Stimulated activated CD8-positive, alpha-beta memory T cell treated with anti-CD3 and anti-CD28 coated beads, Interleukin-12 subunit alpha, Interleukin-12 subunit beta, amount 100 ng/mL, for 1 hour (primary cell): ENCODE measurements at regions not wholly inside any gene's neighbourhood (a gene's known extent, or its start where the extent isn't known, plus 50 kb on each side); places are given as distances from the start of the nearest gene placed in this dataset.

ENCODE experiments used
- DNase-seq: peaks from one replicate; pipeline ENCODE4 v3.0.0-alpha.2; 2020; ENCODE audit warnings: low read depth

DNA sequence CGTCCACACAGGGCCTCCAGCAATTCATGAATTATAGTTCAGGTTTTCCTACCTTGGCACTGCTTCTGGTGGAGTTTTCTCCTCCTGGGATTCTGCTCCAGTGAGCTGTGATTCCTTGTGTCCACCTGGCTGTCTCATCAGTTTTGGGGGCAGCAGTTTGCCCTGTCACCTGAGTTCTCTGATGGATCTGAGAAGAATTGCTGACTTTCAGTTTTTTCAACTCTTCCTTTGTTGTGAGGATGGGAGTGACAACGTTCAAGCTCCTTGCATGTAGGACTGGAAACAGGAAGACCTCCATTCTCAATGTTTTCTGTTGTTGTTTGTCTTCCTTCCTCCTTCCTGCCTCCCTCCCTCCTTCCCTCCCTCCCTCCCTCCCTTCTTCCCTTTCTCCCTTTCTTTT is 359.0 kb downstream of the TSN start:
- DNase-seq: no peak

DNA sequence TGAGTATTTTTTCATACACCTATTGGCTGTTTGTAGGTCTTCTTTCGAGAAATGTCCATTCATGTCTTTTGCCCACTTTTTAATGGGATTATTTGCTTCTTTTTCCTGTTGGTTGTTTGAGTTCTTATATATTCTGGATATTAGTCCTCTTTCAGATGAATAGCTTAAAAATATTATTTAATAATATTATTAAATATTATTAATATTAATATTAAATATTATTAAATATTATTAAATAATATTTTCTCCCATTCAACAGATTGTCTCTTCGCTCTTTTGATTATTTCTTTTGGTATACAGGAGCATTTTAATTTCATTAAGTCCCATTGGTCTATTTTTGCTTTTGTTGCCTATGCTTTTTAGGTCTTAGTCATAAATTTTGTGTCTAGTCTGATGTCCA is 361.9 kb downstream of the TSN start:
- no peak for DNase-seq

DNA sequence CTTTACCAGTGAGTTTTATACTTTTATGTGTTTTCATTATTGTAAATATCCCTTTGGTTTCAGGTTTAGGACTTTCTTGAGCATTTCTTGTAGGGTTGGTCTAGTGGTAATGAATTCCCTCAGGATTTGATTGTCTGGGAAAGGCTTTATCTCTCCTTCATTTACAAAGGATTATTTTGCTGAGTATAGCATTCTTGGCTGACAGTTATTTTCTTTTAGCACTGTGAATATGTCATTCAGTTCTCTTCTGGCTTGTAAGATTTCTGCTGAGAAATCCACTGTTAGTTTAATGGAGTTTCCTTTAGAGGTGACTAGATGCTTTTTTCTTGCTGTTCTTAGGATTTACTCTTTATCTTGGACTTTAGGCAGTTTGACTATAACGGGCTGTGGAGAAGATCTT is 373.9 kb downstream of the TSN start:
- DNase-seq: no peak

DNA sequence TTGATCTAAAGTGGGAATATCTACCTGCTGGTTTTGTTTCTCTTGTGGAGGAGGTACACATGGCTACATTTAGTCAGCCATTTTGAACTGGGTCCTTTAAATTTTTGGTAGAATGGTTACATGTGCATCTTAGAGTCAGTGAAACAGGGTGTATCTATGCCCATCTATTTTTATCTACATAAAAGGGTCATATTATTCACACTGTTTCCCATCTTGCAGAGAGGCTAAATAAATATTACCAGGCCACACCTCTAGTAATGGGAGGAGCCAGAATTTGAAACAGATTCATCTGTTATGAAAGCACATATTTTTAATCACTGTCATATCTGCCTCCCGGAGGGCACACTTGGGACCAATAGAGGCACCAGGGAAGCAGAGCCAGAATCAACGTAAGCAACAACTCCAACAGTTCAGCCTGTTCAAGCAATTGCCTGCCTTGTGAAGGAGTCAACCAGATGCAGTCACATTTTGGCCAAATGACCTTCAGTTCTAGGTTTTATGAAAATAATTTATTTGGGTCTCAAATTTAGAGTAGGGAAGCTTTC is 376.8 kb downstream of the TSN start:
- no peak for DNase-seq

DNA sequence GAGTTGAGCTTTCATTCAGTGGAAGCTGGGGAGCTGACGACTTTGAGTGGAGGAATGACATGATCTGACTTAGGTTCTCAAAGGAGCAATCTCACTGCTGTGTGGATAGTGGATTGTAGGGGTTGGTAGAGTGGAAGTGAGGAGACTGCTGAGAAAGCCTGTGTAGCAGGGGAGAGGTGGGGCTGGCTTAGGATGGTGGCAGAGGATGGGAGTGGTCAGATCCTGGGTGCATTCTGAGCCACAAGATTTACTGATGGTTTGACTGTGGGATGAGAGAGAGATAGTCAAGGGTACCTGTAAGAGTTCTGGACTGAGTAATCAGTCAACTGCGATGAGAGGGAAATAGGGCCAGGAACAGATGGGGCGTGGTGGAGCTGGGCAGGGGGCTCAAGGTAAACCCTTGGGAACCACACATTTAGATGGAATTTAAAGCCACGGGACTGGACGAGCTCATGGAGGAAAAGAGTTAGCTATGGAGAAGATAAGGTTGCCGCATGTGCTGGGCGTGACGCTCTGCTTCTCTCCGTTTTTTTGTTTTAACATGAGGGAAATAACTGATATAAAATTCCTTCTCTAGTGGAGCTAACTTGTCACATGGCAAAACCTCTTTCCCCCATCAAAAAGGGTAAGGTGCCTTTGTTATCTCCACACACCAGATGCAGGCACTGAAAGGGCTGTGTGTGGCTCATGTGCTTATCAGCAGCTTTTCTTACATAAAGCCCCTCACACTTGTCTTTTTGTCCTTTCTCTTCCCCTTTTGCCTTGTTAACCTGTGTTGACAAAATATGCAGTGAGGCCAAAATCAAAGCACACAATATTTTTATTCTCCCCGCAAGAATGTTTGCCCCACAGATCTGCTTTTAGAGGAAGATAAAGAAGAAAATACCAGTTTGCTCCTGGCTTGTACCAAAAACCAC is 379.8 kb downstream of the TSN start:
- no peak for DNase-seq

DNA sequence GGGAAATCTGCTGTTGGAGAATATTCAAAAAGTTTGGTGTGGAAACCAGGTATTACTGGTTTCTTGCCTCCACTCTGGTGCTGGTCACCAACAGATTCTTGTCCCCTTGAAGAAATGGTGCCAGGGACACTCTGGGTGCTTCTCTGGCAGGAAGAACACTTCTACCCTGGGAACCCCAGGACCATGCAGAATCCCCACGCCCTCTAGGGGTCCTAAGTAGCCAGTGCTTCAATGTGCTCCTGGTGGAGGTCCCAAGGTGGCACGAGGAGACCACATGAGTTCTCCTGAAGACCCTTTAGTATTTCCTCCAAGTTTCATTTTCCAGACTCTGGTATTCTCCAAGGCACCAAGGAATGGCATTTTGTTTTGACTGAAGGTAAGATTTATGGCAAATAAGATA is 380.6 kb downstream of the TSN start:
- no peak for DNase-seq

DNA sequence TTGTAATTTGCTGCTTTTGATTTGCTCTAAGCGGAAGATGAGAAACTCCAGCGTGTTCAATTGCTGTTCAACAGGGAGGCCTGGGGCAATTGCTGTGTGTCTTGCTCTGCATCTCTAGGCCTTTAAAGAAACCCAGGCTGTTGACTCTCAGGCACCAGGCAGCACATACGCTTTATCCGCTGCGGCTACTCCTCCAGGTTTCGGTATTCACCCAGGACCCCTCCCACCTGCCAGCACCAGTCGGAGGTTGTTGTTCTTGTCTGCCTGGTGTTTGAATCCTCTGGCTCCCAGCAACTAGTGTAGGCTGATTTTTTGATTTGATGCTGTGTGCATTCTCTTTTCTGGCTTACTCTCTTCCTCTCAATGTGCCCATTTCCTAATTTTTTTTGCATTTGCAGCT is 383.1 kb downstream of the TSN start:
- DNase-seq: no peak

DNA sequence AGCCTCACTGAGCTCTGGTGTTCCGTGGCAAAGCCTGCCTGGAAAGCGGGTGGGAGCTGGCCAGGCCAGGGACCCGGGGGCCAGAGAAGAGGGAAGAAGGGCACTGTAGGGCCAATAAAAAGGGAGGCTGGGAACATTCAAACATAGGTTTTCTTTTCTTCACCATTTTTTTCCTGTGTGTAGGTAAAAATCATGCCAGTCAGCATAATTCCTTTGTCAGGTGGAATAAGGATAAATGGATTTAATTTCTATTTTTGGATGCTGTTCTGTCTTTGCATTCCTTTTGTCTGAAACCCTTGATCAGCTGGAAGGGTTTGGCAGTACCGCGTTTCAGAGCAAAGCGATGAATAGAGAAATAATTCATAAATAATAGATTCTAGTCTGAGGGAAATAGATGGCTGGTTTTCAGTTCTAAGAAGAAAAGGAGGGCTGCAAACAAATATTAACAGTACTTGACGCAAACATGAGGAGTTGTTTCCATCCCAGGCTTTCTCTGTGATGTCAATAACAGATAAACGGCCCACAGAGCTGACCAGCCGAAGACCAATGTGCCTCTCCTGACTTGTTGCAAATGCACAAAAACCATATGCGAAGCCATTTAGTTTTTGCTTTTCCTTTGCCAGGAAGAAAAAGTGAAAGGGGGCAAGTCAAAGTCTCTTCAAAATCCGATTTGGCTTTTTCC is 384.4 kb downstream of the TSN start:
- DNase-seq: no peak

DNA sequence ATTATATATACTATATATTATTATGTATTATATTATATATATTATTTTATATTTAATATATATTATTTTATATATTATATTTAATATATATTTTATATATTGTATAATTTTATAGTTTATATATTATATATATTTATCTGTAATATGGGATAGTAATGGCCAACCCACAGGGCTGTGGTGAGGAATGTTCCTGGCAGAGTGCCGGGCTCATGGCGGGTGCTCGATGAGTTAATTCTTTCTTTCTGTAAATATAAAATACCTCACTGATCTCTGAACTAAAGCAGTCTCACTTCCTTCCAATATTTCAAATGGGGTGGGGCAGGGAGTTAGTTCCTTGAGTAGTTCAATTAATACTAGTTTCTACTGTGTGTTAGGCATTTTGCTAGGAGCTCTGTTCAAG is 389.4 kb downstream of the TSN start:
- no peak for DNase-seq

DNA sequence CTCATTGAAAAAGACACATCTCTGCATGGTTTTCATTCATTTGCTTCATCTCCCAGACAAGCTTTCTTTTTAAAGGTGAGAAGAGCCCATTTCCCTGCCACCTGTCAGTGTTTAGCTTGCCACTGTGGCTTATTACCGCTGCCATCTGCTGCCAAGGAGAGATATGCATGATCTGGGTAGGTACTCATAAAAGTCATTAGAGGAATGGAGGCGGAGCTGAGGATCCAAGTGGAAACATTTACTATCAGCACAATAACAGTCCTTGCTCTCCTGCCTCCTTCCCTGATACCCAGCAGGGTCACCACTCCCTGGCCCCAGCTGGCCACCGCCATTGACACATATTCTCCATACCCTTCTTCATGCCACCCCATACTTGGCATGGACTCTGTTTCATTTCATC is 390.4 kb downstream of the TSN start:
- no peak for DNase-seq

DNA sequence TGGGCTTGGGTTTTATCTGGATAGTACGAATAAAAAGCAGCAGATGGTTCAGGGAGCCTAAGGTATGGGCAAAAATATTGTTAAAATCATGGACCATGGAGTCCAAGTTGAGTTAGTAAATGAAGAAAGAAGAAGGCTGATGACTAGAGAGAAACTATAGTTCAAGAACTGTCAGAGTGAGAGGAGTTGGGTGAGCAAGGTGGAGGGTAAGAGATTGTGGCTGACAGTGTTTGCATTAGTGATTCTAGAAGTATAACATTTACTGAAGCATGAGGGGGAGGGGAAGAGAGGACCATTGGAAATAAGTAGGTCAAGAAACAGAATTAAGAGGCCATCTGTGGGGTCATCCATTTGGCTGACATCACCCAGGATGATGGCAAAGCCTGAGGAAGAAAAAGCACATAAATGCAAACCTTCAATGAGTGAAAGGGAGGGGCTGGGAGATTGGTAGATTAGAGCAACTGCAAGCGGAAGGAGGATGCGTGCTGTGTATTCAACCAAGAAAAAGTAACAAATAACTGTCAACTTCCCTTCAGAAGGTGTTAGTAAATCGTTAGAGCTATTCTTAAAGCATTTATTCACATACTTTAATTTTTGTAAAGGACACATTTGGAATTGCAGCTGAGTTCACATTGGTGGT is 392.8 kb downstream of the TSN start:
- no peak for DNase-seq

DNA sequence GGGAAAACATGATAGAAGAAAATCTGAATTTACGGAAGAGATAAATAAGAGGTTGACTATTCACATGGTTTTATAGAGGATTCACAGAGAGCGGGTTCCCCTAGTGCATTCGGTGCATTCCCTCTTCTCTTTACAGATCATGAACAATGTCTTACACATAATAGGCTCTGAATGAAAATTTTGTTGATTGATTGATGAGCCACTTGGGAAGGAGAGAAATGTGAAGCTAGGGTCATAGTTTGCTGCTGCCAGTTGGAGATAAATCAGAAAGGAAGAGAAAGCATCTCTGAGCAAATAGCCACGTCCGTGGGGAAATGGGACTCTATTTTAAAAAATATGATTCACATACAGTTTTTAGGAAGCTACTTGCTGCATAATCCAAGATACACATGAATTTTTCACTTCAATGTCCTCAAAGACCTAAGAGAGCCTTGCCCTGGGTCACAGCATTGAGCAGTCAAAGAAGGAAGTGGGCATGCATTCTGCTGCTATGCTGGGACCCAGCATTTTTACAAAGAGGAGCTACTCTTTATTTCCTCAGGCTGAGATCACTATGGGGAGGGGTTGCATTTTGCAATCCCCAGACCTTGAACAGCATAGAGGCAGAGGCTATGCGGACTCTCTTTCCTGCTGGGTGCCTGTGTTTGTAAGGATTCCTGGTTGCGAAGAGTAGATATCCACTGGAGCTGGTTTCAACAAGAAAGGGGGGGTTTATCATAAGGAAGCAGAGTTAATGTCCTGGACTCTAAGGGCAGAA is 395.3 kb downstream of the TSN start:
- DNase-seq: no peak

DNA sequence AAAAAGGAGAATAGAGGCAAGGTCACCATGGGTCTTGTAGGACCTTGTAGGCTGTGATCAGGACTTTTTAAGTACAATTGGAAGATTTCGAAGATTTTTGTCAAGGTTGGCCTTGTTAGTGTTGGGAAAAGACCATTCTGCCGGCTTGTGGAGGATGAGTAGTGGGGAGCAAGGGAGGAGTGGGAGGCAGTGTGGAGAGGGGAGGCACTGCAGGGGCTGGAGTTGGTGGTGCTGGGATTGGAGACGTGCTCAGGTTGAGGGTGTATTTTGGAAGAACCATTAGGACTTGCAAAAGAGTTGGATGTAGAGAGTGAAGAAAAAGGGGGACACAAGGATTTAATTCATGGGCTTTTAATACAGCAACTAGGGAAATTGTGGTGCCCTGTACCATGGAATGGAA is 397.1 kb downstream of the TSN start:
- DNase-seq: no peak

DNA sequence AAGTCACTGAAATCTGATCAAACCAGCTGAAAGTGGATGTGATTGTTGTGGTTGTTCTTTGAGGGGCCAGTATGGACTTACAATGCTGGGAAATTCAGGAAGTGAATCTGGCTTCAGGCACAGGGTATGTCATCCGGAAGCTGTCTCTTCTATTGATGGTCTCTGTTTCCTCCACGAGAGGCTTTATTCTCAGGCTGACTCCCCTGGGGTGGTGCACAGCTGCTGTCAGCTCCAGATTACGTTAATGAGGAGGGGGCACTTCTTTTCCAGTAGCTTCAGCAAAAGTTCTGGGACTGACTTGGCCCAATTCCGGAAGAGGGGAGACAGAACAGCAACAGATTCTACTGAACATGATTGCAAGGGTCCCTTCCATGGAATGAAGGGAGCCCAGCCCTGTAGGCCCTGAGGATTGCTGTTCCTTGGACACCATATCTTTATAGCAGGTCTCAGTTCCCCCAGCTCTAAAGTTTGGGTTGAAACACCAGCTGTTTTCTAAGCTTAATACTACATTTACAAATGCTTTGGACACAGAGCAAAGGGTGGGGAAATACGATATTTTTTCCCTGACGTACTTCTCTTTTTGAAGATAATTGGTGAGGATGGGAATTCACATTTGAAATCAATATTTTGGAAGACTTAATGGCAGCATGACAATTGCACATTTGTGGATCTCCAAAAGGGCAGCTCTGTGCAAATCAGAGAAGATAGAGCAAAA is 400.9 kb downstream of the TSN start:
- no peak for DNase-seq

DNA sequence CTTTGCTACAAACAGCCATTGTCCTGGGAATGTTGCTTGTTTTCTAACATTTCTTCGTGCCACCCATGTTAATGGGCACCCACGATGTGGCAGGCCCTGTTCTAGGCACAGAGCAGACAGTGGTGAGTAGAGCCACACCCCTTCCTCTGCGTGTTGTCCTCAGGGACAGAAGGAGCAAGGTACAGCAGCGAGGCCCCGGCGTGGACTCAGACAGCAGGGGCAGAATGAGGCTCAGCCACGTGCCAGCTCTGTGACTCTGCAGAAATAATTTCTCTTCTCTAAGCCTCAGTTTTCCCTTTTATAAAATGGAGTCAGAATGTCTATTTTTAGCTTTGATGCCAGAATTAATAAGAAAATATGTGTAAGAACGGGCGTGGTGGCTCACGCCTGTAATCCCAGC is 401.7 kb downstream of the TSN start:
- no peak for DNase-seq

DNA sequence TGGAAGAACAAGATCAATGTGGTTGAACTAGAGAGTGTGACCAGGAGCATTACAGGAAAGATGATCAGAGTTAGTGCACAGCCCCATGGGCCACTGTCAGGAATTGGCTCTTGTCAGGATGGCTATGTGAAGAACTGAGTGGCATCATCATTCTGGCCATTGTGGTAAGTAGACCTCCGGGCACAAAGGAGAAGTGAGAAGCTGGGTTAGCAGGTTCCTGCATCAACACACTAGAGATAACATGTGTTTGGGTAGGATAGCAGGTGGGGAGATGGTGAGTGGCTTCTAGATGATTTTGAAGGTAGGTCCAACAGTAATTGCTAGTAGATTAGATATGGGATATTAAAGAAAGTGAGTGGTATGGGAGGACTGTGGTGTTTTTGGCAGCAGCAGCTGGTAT is 408.2 kb downstream of the TSN start:
- DNase-seq: no peak

DNA sequence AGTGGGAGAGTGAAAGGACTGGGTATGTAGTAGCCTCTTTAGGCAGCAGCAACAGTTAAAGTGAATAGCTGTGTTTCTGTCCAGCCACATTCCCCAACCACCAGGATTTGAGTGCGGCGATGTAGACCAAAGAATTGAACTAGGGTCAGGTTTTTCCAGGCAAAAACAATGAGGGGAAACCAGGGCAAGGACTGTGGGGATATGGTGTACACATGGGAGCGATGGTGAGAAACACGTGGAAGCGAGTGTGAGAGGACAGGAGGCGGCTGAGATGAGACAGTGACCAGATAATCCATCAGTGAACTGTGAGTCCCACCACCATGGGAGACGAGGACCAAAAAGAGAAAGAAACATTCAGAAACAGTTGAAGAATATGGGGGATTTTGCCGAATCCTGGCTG is 409.5 kb downstream of the TSN start:
- no peak for DNase-seq

DNA sequence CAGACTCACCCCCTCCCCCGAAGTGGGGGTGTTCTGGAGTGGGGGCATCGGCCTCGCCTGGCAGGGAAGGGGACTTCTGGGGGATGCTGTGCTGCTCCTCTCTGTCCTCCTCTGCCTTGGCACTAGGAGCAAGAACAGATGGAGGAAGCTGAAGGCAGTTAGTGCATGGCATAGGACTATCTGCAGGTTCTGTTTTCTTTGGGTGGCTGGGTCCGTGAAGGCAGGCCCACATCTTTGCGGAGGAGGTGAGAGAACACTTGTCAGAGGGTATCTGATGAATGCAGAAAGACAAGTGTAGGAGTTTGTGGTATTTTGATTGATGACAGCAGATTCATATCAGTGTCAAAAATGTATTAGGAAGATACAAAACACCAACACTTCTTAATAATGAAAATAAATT is 411.4 kb downstream of the TSN start:
- DNase-seq: no peak

DNA sequence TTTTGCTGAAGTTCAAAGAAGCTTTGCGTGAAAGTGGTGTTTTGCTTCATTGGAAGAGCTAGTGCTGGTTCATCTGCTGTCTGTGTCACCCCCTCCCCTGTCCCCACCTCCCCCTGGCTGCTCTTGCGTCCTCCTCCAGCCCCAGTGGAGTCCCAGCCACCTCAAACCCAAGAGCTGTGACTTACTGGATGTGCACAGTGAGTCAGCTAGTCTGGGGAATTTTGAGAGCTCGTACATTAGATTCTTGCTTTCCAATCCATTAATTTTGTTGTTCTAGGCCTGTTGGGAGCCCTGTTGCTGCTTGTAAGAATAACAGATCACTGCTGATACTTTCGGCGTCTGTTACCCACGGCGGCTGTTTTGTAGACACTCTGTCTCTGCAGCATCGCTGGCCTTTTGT is 412.1 kb downstream of the TSN start:
- DNase-seq: no peak

DNA sequence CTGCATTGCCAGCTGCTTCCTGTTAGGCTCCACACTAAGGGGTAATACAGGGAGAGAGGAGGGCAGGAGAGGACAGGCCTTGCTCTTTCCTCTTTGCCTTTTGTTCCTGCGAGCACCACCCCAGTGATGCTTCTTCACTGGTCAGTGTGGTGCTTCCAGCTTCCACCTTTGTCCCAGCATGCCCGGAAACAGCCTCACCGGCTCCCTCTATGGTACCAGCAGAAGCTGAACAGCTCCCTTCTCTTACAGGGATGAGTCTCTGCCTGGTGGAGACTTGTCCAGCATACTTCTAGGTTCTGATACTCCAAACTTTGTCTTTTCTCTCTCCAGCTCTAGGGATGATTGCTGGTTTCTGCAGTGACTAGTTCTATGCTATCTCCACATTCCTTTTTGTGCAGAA is 413.3 kb downstream of the TSN start:
- DNase-seq: no peak

DNA sequence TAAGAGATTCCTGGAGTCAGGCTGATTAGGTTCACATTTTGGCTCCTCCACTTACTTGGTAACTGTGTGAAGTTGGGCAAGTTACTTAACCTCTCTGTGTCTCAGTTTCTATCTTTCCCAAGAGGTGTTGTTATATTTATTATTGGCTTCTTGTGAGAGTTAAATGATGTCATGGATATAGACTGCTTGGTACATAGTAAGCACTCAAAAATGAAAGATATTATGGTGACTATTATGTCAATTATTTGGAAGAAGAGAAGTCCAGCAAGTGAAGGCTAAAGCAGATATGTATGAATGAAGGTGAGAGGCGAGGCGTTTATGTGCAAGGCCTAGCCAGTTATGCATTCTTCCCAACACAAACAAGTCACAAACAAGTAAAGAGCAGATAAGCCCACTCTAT is 417.4 kb downstream of the TSN start:
- no peak for DNase-seq

DNA sequence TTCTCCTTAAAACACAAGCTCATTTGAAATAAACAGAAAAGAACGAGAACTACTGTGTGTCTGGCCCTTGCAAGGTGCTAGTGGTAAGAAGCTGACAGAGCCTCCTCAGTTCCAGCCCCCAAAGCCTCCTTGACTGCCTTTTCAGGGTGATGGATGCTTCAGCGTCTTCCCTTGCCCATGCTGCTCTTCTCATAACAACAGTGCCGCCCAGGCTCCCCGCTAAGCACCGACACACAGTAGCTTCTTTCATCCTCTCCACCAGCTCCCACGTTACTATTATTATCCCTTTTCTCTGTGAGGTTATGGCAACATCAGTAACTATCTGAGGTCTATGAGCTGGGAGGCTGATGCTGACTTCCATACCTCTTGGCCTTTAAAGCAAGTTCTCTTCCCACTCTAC is 418.6 kb downstream of the TSN start:
- no peak for DNase-seq
